ENCODE measurements at regions not wholly inside any gene's neighbourhood (a gene's known extent, or its start where the extent isn't known, plus 50 kb on each side); places are given as distances from the start of the nearest gene placed in this dataset.

- TF ChIP-seq POLR2A (IDR thresholded peaks at IDR 0.05) (no peak), CTCF (IDR thresholded peaks at IDR 0.05) (no peak)
These were observed 185.8 kb upstream of the TLE3 start for GRCh38 chr15:70283511-70283910.
